ENCODE measurements at regions not wholly inside any gene's neighbourhood (a gene's known extent, or its start where the extent isn't known, plus 50 kb on each side); places are given as distances from the start of the nearest gene placed in this dataset.

- Histone ChIP-seq H3K4me1 (replicated peaks in 1 of 2) (peaks cover 0 to 2% of the 10 kb centered on the region in 2 donors), H3K4me3 (no peak overlapping the region), H3K27ac (no peak overlapping the region)
- WGBS, 10 experiments = 0 to 96% (median 84%) methylated on average over 1 to 4 of the region's 4 CpGs; no CpG with 5 or more reads in 2 of the 10 experiments
- in situ Hi-C loops (cut with MboI; ENCODE audit: low pct_unique_long_range_greater_than_20kb in 2 of 9, low sequenced_read_pairs in 9 of 9, unreplicated experiment in 9 of 9) = no loop called here
- ATAC-seq (replicated peaks in 6 of 8) = no peak
Observed at GRCh38 chr10:118167056-118167700, 120.4 kb upstream of the RAB11FIP2 start.

DNA sequence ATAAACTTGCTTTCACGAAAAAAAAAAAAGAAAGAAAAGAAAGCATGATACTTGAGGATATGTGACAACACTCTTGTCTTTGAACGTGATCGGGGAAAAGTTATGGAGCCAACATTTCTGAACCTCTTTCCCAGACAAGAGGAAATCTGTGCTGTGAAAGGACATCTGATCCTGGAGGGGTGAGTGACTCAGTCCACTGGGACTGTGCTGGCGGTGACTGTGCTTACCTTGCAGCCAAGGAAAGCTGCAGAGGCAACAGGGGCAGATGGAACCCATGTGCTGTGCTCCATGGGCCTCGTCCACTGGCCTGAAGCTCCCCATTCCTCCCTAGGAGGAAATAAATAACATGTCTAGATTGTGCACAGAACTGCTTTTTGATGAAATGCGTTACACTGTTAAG, 116.5 kb upstream of the RAB11FIP2 start:
- ATAC-seq (replicated peaks in 6 of 8) = peak in 1 of 8 experiments; percentile 48
- 0 to 100% (median 80%) methylated on average over 1 to 4 of the region's 6 CpGs; no CpG with 5 or more reads in 1 of the 10 experiments for WGBS, 10 experiments
- Histone ChIP-seq H3K27ac (no peak overlapping the region), H3K4me3 (no peak overlapping the region), H3K4me1 (replicated peaks in 1 of 2) (peaks cover 0 to 5% of the 10 kb centered on the region in 2 donors)
- in situ Hi-C loops (cut with MboI; ENCODE audit: low pct_unique_long_range_greater_than_20kb in 2 of 9, low sequenced_read_pairs in 9 of 9, unreplicated experiment in 9 of 9) = no loop called here

DNA sequence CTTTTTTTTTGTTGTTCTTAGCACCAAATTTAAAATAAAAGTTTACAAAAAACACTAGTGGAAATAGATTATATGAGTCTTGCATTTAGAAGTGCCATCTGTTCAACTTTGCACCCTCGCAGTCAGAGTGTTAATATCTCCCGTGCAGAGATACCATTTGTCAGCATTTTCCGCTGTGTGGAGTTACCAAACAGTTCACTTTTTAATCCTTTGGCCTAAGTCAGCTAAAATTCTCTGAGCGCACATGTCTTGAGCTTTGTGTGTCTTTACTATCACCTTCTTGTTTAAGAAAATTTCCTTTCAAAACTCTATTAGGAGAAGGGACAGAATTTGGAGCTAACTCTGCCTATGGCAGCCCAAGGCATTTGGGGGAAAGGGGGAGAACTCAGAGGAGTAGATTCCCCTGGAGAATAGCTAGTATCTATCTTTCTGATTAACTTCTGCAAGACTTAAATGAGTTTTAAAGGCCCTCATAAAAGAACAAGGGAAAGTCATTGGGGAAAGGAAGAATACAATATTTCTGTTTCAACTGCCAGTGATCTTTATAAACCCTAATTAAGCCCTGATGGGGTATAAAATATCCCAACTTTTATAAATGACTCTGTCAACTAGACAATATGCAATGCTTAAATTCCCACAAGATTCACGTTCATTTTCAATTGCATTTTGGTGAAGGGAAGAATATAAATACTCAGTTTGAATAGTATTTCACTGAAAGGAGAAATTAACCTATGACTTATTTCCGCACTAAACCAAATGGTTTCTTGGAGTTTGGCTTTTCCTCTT, 114.9 kb upstream of the RAB11FIP2 start:
- Histone ChIP-seq H3K4me1 (replicated peaks in 1 of 2) (peaks cover 0 to 5% of the 10 kb centered on the region in 2 donors), H3K4me3 (no peak overlapping the region), H3K27ac (no peak overlapping the region)
- WGBS, 10 experiments = 20 to 82% (median 55%) methylated on average over 1 to 6 of the region's 6 CpGs
- ATAC-seq (replicated peaks in 6 of 8) = peak in 1 of 8 experiments; percentile 51
- in situ Hi-C loops (cut with MboI; ENCODE audit: low pct_unique_long_range_greater_than_20kb in 2 of 9, low sequenced_read_pairs in 9 of 9, unreplicated experiment in 9 of 9) = no loop called here

DNA sequence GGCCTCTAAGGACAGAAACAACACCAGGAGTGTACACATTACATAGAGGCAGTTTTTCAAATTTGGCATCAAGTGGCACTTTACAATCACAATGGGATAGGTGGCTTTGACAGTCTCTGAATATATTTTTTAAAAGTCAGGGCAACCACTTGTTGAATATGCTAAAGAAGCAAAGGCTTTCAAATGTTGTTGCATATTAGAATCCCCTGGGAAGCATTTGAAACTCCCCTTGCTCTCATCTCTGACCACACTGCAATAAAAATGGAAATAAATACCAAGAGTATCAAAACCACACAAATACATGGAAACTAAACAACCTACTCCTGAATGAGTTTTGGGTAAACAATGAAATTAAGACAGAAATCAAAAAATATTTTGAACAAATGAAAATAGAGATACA, 106.5 kb upstream of the RAB11FIP2 start:
- no peak overlapping the region for H3K27ac ChIP-seq
- H3K4me3 ChIP-seq = no peak overlapping the region
- in situ Hi-C loops (cut with MboI; ENCODE audit: low pct_unique_long_range_greater_than_20kb in 2 of 9, low sequenced_read_pairs in 9 of 9, unreplicated experiment in 9 of 9) = no loop called here
- peak in 3 of 8 experiments; percentile 67 to 74 (median 67) for ATAC-seq (replicated peaks in 6 of 8)
- H3K4me1 ChIP-seq (replicated peaks in 1 of 2) = no peaks in the 10 kb centered on the region

DNA sequence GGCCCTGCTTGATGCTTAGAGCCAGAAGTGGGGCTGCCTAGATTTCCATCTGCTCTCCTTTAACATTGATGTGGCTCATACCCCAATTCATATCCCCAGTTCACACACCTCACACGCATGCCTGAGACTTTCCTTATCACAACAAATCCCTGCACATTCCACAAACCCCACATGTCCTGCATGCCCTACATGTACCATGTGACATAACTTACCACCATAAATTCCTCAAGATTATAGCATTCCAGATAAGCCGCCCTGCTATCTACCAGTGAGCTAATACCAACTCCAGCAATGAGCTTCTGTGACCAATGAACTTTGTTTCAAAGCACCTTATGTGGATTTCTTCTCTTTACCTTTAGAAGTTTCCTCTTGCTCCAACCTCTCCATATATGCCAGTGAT, 104.7 kb upstream of the RAB11FIP2 start:
- no peak for ATAC-seq (replicated peaks in 6 of 8)
- WGBS, 10 experiments = 40 to 100% (median 100%) methylated on average over 1 of the region's 2 CpGs; no CpG with 5 or more reads in 3 of the 10 experiments
- H3K4me3 ChIP-seq = no peak overlapping the region
- in situ Hi-C loops (cut with MboI; ENCODE audit: low pct_unique_long_range_greater_than_20kb in 2 of 9, low sequenced_read_pairs in 9 of 9, unreplicated experiment in 9 of 9) = no loop called here
- H3K4me1 ChIP-seq (replicated peaks in 1 of 2) = no peaks in the 10 kb centered on the region
- H3K27ac ChIP-seq = no peak overlapping the region

GRCh38 chr10:118148247-118148646, 101.5 kb upstream of the RAB11FIP2 start:
- in situ Hi-C loops (cut with MboI; ENCODE audit: low pct_unique_long_range_greater_than_20kb in 2 of 9, low sequenced_read_pairs in 9 of 9, unreplicated experiment in 9 of 9) = no loop called here
- no peak overlapping the region for H3K27ac ChIP-seq
- H3K4me1 ChIP-seq (replicated peaks in 1 of 2) = no peaks in the 10 kb centered on the region
- no peak overlapping the region for H3K4me3 ChIP-seq
- no peak for ATAC-seq (replicated peaks in 6 of 8)

DNA sequence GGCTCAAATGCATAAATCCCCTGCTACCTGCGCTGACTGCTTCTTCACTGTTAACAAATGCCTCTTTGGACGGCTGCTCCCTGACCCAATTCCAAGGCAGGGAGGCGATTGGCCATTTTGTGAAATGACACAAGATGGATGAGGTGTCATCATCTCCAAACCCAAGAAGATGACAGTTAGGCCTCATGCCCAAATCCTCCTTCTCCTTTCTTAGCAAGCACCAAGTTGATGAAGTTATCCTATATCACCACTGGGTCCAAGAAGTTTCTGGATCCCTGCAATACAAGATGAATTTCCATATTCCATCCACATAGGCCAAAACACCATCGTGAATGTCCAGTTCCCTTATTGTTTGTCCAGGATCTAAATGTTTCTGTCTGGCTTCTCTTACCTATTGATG, 98.5 kb upstream of the RAB11FIP2 start:
- H3K27ac ChIP-seq = no peak overlapping the region
- H3K4me3 ChIP-seq = no peak overlapping the region
- H3K4me1 ChIP-seq (replicated peaks in 1 of 2) = no peaks in the 10 kb centered on the region
- in situ Hi-C loops (cut with MboI; ENCODE audit: low pct_unique_long_range_greater_than_20kb in 2 of 9, low sequenced_read_pairs in 9 of 9, unreplicated experiment in 9 of 9) = no loop called here
- no peak for ATAC-seq (replicated peaks in 6 of 8)
- 22 to 100% (median 90%) methylated on average over 1 to 4 of the region's 4 CpGs; no CpG with 5 or more reads in 3 of the 10 experiments for WGBS, 10 experiments

DNA sequence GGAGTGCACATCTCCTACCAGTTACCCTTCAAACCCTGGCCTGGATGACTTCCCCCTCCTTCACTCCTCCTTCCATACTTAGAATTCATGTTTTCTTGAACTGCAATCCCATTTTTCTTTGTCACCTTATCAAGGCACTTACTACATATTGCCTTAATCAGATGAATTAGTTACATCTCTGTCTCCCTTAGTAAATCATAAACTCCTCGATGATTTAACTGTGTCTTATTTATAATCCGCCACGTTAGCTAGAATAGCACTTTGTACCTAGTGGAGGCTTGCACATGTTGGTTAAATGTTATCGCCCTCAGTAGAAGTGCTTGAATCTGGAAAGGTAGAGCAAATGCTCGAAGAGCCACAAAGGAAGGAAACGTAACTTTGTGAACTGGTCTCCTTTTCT, 94.7 kb upstream of the RAB11FIP2 start:
- ATAC-seq (replicated peaks in 6 of 8) = no peak
- Histone ChIP-seq H3K27ac (no peak overlapping the region), H3K4me3 (no peak overlapping the region), H3K4me1 (replicated peaks in 1 of 2) (no peaks in the 10 kb centered on the region)
- in situ Hi-C loops (cut with MboI; ENCODE audit: low pct_unique_long_range_greater_than_20kb in 2 of 9, low sequenced_read_pairs in 9 of 9, unreplicated experiment in 9 of 9) = no loop called here
- 58 to 100% (median 89%) methylated on average over 1 to 6 of the region's 6 CpGs; no CpG with 5 or more reads in 1 of the 10 experiments for WGBS, 10 experiments

DNA sequence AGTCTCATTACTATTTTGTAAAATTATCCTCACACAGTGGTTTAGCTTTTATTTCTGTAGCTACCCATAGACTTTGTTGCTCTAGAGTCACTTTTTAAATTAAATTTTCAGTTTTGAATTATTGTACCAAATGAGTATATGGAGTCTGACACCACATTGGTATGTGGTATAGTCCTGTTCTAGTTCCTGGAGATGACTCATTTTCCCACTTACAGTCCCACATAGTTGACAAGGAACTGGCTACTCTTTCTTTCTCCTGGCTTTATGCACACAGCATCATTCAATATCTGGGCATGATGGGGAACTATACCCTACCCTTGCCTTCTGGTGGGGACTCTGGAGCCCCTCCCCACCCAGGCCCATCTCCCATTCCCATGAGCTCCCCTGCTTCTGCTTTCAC, 92.6 kb upstream of the RAB11FIP2 start:
- H3K4me3 ChIP-seq = no peak overlapping the region
- in situ Hi-C loops (cut with MboI; ENCODE audit: low pct_unique_long_range_greater_than_20kb in 2 of 9, low sequenced_read_pairs in 9 of 9, unreplicated experiment in 9 of 9) = no loop called here
- ATAC-seq (replicated peaks in 6 of 8) = no peak

GRCh38 chr10:118128675-118129074, 81.9 kb upstream of the RAB11FIP2 start:
- no peak for ATAC-seq (replicated peaks in 6 of 8)
- 0 to 58% (median 39%) methylated on average over 1 to 2 of the region's 2 CpGs; no CpG with 5 or more reads in 3 of the 10 experiments for WGBS, 10 experiments
- Histone ChIP-seq H3K4me3 (no peak overlapping the region), H3K4me1 (replicated peaks in 1 of 2) (no peaks in the 10 kb centered on the region), H3K27ac (no peak overlapping the region)
- in situ Hi-C loops (cut with MboI; ENCODE audit: low pct_unique_long_range_greater_than_20kb in 2 of 9, low sequenced_read_pairs in 9 of 9, unreplicated experiment in 9 of 9) = no loop called here

More for the DNA sequence above, 92.6 kb upstream of the RAB11FIP2 start:
- no peaks in the 10 kb centered on the region for H3K4me1 ChIP-seq (replicated peaks in 1 of 2)
- no peak overlapping the region for H3K27ac ChIP-seq

DNA sequence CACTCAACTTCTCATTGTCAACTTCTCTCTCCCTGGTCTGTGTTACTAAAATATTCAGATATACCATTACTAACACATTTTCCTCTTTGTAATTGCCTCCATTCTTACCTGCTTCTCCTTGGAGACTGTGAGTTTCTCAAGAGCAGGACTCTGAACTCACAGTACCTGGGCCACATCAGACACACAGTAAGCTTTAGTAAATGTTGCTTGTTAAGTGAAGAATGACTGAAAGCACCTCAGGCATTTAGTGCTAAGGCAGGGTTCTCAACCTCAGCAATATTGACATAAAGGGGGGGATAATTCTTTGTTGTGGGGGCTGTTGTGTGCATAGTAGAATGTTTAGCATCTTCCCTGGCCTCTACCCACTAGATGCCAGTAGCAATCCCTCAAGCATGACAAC, 72.0 kb upstream of the RAB11FIP2 start:
- no peak overlapping the region for H3K4me3 ChIP-seq
- ATAC-seq (replicated peaks in 6 of 8) = no peak
- no peak overlapping the region for H3K27ac ChIP-seq
- H3K4me1 ChIP-seq (replicated peaks in 1 of 2) = peaks cover 15 to 26% of the 10 kb centered on the region in 2 donors
- in situ Hi-C loops (cut with MboI; ENCODE audit: low pct_unique_long_range_greater_than_20kb in 2 of 9, low sequenced_read_pairs in 9 of 9, unreplicated experiment in 9 of 9) = no loop called here

DNA sequence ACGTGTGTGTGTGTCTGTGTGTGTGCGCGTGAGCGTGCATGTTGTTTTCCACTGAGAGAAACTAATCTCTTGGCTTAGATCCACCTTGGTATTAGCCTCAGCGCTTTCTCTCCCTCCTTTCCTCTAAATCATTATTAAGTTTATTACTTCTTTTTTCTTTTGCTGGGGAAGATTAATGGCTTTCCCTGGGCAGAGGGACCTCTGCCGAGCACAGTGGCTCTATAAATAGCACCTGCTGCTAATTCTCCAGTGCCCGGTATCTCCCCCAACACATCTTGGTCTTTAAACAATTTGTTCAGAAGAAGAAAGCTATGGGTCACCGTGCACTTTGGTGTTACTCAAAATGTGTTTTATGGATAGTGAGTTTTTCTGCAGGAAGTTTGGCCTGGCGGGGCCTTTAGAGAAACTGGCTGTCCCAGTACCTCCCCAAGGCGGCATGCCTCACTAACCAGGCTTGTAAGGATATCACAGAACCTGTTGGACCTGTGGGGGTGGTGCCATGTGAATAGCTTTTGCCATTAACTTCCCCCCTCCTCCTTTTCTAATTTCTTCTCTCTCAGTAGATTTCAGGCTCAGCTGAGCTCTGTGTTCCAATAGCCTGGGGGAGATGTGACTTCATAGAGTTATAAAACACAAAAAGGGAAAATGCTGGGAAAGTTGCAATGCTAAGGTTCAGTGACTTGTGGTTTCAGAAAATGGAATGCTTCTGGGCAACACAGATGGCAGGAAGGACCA, 70.1 kb upstream of the RAB11FIP2 start:
- Histone ChIP-seq H3K4me1 (replicated peaks in 1 of 2) (peaks cover 15 to 26% of the 10 kb centered on the region in 2 donors), H3K27ac (no peak overlapping the region), H3K4me3 (no peak overlapping the region)
- WGBS, 10 experiments = 27 to 78% (median 48%) methylated on average over 1 to 5 of the region's 10 CpGs; no CpG with 5 or more reads in 1 of the 10 experiments
- peak in 5 of 8 experiments; percentile 66 to 89 (median 88) for ATAC-seq (replicated peaks in 6 of 8)
- in situ Hi-C loops (cut with MboI; ENCODE audit: low pct_unique_long_range_greater_than_20kb in 2 of 9, low sequenced_read_pairs in 9 of 9, unreplicated experiment in 9 of 9) = no loop called here

- no peak overlapping the region for H3K4me3 ChIP-seq
- WGBS, 10 experiments = 13 to 92% (median 50%) methylated on average over 1 to 6 of the region's 6 CpGs; no CpG with 5 or more reads in 1 of the 10 experiments
- in situ Hi-C loops (cut with MboI; ENCODE audit: low pct_unique_long_range_greater_than_20kb in 2 of 9, low sequenced_read_pairs in 9 of 9, unreplicated experiment in 9 of 9) = no loop called here
- H3K27ac ChIP-seq = no peak overlapping the region
- peaks cover 15 to 26% of the 10 kb centered on the region in 2 donors for H3K4me1 ChIP-seq (replicated peaks in 1 of 2)
- peak in 3 of 8 experiments; percentile 36 to 58 (median 50) for ATAC-seq (replicated peaks in 6 of 8)
Observed at GRCh38 chr10:118116362-118116714, 69.6 kb upstream of the RAB11FIP2 start.

Measured in motor neuron (in vitro differentiated cells).